Hepatocyte (in vitro differentiated cells): ENCODE measurements at regions not wholly inside any gene's neighbourhood (a gene's known extent, or its start where the extent isn't known, plus 50 kb on each side); places are given as distances from the start of the nearest gene placed in this dataset.

Source experiments
- DNase-seq: peaks from one replicate; pipeline ENCODE4 v3.0.0-alpha.2; 2016; ENCODE audit warnings: low spot score
- H2AFZ ChIP-seq: fragments of 200-600 bp; sonication (generic); 2 replicates; pipeline ENCODE4 v1.6.0; 2016; ENCODE audit warnings: antibody characterized with exemption, mild to moderate bottlenecking
- H3K27ac ChIP-seq: fragments of 200-600 bp; sonication (generic); 2 replicates; pipeline ENCODE4 v1.5.1; 2016; ENCODE audit warnings: mild to moderate bottlenecking
- H3K27me3 ChIP-seq: fragments of 200-600 bp; sonication (generic); 2 replicates; pipeline ENCODE4 v1.6.1; 2016
- H3K36me3 ChIP-seq: fragments of 200-600 bp; sonication (generic); replicated peaks from 2 replicates; pipeline ENCODE4 v1.5.1; 2016; ENCODE audit warnings: low read depth; ENCODE audit not compliant: insufficient read depth
- H3K4me1 ChIP-seq: fragments of 200-600 bp; sonication (generic); 2 replicates; pipeline ENCODE4 v1.5.1; 2016; ENCODE audit warnings: mild to moderate bottlenecking, moderate library complexity; ENCODE audit not compliant: insufficient read depth
- H3K4me2 ChIP-seq: fragments of 200-600 bp; sonication (generic); 2 replicates; pipeline ENCODE4 v1.6.0; 2016
- H3K4me3 ChIP-seq: fragments of 200-600 bp; sonication (generic); 2 replicates; pipeline ENCODE4 v1.5.1; 2016; ENCODE audit warnings: mild to moderate bottlenecking
- H3K79me2 ChIP-seq: fragments of 200-600 bp; sonication (generic); 2 replicates; pipeline ENCODE4 v1.6.0; 2017; ENCODE audit warnings: mild to moderate bottlenecking
- H3K9me2 ChIP-seq: fragments of 200-600 bp; sonication (generic); replicated peaks from 2 replicates; pipeline ENCODE4 v1.6.0; 2017; ENCODE audit warnings: mild to moderate bottlenecking; ENCODE audit not compliant: insufficient read depth
- H3K9me3 ChIP-seq: fragments of 200-600 bp; sonication (generic); 2 replicates; pipeline ENCODE4 v1.5.1; 2016; ENCODE audit warnings: low read depth, mild to moderate bottlenecking
- H4K20me1 ChIP-seq: fragments of 200-600 bp; sonication (generic); 2 replicates; pipeline ENCODE4 v1.6.0; 2016; ENCODE audit warnings: mild to moderate bottlenecking; ENCODE audit not compliant: insufficient read depth, poor library complexity, severe bottlenecking
- CTCF ChIP-seq: fragments of 200-600 bp; sonication (generic); IDR thresholded peaks from 2 replicates; pipeline ENCODE4 v1.5.1; 2016; ENCODE audit warnings: antibody characterized with exemption, mild to moderate bottlenecking; ENCODE audit not compliant: poor library complexity
- EZH2 ChIP-seq: fragments of 200-600 bp; sonication (generic); IDR thresholded peaks from 2 replicates; pipeline ENCODE4 v1.6.1; 2016; ENCODE audit warnings: antibody characterized with exemption, mild to moderate bottlenecking, borderline replicate concordance
- EZH2phosphoT487 ChIP-seq: fragments of 200-600 bp; sonication (generic); IDR thresholded peaks from one replicate; pipeline ENCODE4 v1.6.1; 2018; ENCODE audit warnings: antibody characterized with exemption, mild to moderate bottlenecking, low read depth, moderate library complexity; ENCODE audit not compliant: unreplicated experiment, severe bottlenecking
- WGBS: methylation state at CpG from one replicate; pipeline ENCODE4 v1.1.6; 2016; ENCODE audit warnings: low lambda C conversion rate; ENCODE audit errors: missing lambda C conversion rate; 5-methylcytosine and 5-hydroxymethylcytosine counted together

GRCh38 chr4:180280726-180281297, 1962.4 kb upstream of the TENM3 start:
- WGBS, result 72% methylated on average over 6 of the region's 6 CpGs
- no peaks in the 10 kb centered on the region for H4K20me1 ChIP-seq
- H3K36me3 ChIP-seq, result no peaks in the 10 kb centered on the region
- H3K27ac ChIP-seq, result no peak overlapping the region
- H3K27me3 ChIP-seq, result no peaks in the 10 kb centered on the region
- no peak for DNase-seq
- H3K9me2 ChIP-seq, result no peaks in the 10 kb centered on the region
- no peak overlapping the region for H2AFZ ChIP-seq
- H3K4me3 ChIP-seq, result no peak overlapping the region
- no peaks in the 10 kb centered on the region for H3K9me3 ChIP-seq
- H3K4me2 ChIP-seq, result no peak overlapping the region
- no peaks in the 10 kb centered on the region for H3K4me1 ChIP-seq
- no peaks in the 10 kb centered on the region for H3K79me2 ChIP-seq
- TF ChIP-seq EZH2 (no peak), EZH2phosphoT487 (no peak), CTCF (no peak)

GRCh38 chr4:180281724-180282123, 1961.5 kb upstream of the TENM3 start:
- Histone ChIP-seq H3K79me2 (no peaks in the 10 kb centered on the region), H3K27ac (no peak overlapping the region), H3K4me3 (no peak overlapping the region), H2AFZ (no peak overlapping the region), H4K20me1 (no peaks in the 10 kb centered on the region), H3K4me2 (no peak overlapping the region), H3K4me1 (no peaks in the 10 kb centered on the region), H3K36me3 (no peaks in the 10 kb centered on the region), H3K27me3 (no peaks in the 10 kb centered on the region), H3K9me3 (no peaks in the 10 kb centered on the region), H3K9me2 (no peaks in the 10 kb centered on the region)
- no peak for TF ChIP-seq EZH2phosphoT487
- no peak for TF ChIP-seq EZH2
- no peak for TF ChIP-seq CTCF
- DNase-seq, result no peak
- WGBS, result 56% methylated on average over 3 of the region's 3 CpGs

- no peaks in the 10 kb centered on the region for H3K79me2 ChIP-seq
- 71% methylated on average over 3 of the region's 3 CpGs for WGBS
- H3K4me1 ChIP-seq, result no peaks in the 10 kb centered on the region
- H3K9me2 ChIP-seq, result no peaks in the 10 kb centered on the region
- no peak for TF ChIP-seq EZH2phosphoT487
- TF ChIP-seq CTCF, result no peak
- no peak for TF ChIP-seq EZH2
- DNase-seq, result no peak
- no peaks in the 10 kb centered on the region for H3K36me3 ChIP-seq
- no peaks in the 10 kb centered on the region for H3K27me3 ChIP-seq
- H3K4me3 ChIP-seq, result no peak overlapping the region
- no peak overlapping the region for H3K4me2 ChIP-seq
- H3K27ac ChIP-seq, result no peak overlapping the region
- H3K9me3 ChIP-seq, result no peaks in the 10 kb centered on the region
- H2AFZ ChIP-seq, result no peak overlapping the region
- H4K20me1 ChIP-seq, result no peaks in the 10 kb centered on the region
These were observed 1958.9 kb upstream of the TENM3 start for GRCh38 chr4:180284267-180284666.

- Histone ChIP-seq H2AFZ (no peak overlapping the region), H3K27me3 (no peaks in the 10 kb centered on the region), H3K36me3 (no peaks in the 10 kb centered on the region), H3K79me2 (no peaks in the 10 kb centered on the region), H4K20me1 (no peaks in the 10 kb centered on the region), H3K27ac (no peak overlapping the region), H3K9me3 (no peaks in the 10 kb centered on the region), H3K4me2 (no peak overlapping the region), H3K9me2 (no peaks in the 10 kb centered on the region), H3K4me1 (no peaks in the 10 kb centered on the region), H3K4me3 (no peak overlapping the region)
- no peak for DNase-seq
- TF ChIP-seq CTCF (no peak), EZH2 (no peak), EZH2phosphoT487 (no peak)
- 82% methylated on average over 1 of the region's 1 CpG for WGBS
These were observed 1957.4 kb upstream of the TENM3 start for GRCh38 chr4:180285796-180286195.
